Astrocyte (in vitro differentiated cells and primary cell): ENCODE measurements at regions not wholly inside any gene's neighbourhood (a gene's known extent, or its start where the extent isn't known, plus 50 kb on each side); places are given as distances from the start of the nearest gene placed in this dataset.

Experiments used
- DNase-seq: peaks from one replicate; pipeline ENCODE4 v3.0.0-alpha.2; 2010; ENCODE audit warnings: low read depth
- FAIRE-seq: peaks from 2 replicates; lab custom pipeline; 2011; peaks lifted over from hg19 to GRCh38; lab: Jason Lieb, UNC
- H2AFZ ChIP-seq: 2 replicates; pipeline ENCODE4 v1.6.0; 2012; ENCODE audit warnings: low read depth, low read length, inconsistent platforms
- H3K27ac ChIP-seq: 2 replicates; pipeline ENCODE4 v1.5.1; 2011; ENCODE audit warnings: low read depth, low read length, inconsistent platforms
- H3K27me3 ChIP-seq: 2 replicates; pipeline ENCODE4 v1.6.0; 2011; ENCODE audit warnings: low read length, inconsistent platforms; ENCODE audit not compliant: insufficient read depth
- H3K36me3 ChIP-seq: 2 replicates; pipeline ENCODE4 v1.5.1; 2011; ENCODE audit warnings: low read length, inconsistent platforms; ENCODE audit not compliant: insufficient read depth
- H3K4me1 ChIP-seq: 2 replicates; pipeline ENCODE4 v1.5.1; 2011; ENCODE audit warnings: low read length, inconsistent platforms; ENCODE audit not compliant: insufficient read depth
- H3K4me2 ChIP-seq: 2 replicates; pipeline ENCODE4 v1.6.0; 2012; ENCODE audit warnings: low read length, inconsistent platforms
- H3K4me3 ChIP-seq: 2 replicates; pipeline ENCODE4 v1.5.1; 2011; ENCODE audit warnings: low read depth, mild to moderate bottlenecking, low read length, inconsistent platforms; ENCODE audit not compliant: insufficient read depth
- H3K79me2 ChIP-seq: 2 replicates; pipeline ENCODE4 v1.6.0; 2012; ENCODE audit warnings: mild to moderate bottlenecking, low read length, inconsistent platforms; ENCODE audit not compliant: insufficient read depth
- H3K9ac ChIP-seq: 2 replicates; pipeline ENCODE4 v1.6.0; 2012; ENCODE audit warnings: mild to moderate bottlenecking, low read length, inconsistent platforms
- H3K9me3 ChIP-seq: 2 replicates; pipeline ENCODE4 v1.5.1; 2012; ENCODE audit warnings: low read depth, mild to moderate bottlenecking, low read length, inconsistent platforms; ENCODE audit not compliant: insufficient read depth
- H4K20me1 ChIP-seq: 2 replicates; pipeline ENCODE4 v1.6.0; 2012; ENCODE audit warnings: low read length, inconsistent platforms; ENCODE audit not compliant: insufficient read depth
- H3K27ac Mint-ChIP-seq: one replicate; pipeline ENCODE4 v1.8.0; 2021; ENCODE audit warnings: mild to moderate bottlenecking, mixed read lengths; ENCODE audit not compliant: unreplicated experiment
- H3K27me3 Mint-ChIP-seq: one replicate; pipeline ENCODE4 v1.8.0; 2021; ENCODE audit warnings: low read depth, mixed read lengths; ENCODE audit not compliant: unreplicated experiment
- H3K36me3 Mint-ChIP-seq: one replicate; pipeline ENCODE4 v1.8.0; 2021; ENCODE audit warnings: low read depth, mixed read lengths; ENCODE audit not compliant: unreplicated experiment
- H3K4me1 Mint-ChIP-seq: one replicate; pipeline ENCODE4 v1.8.0; 2021; ENCODE audit warnings: low read depth, mixed read lengths; ENCODE audit not compliant: unreplicated experiment
- H3K4me3 Mint-ChIP-seq: one replicate; pipeline ENCODE4 v1.8.0; 2021; ENCODE audit warnings: mild to moderate bottlenecking, moderate library complexity, mixed read lengths; ENCODE audit not compliant: unreplicated experiment
- H3K9me3 Mint-ChIP-seq: one replicate; pipeline ENCODE4 v1.8.0; 2021; ENCODE audit warnings: mild to moderate bottlenecking, mixed read lengths; ENCODE audit not compliant: unreplicated experiment
- EZH2 ChIP-seq: IDR thresholded peaks from 2 replicates; pipeline ENCODE4 v1.6.1; 2012; ENCODE audit warnings: mild to moderate bottlenecking, low read length, inconsistent platforms; ENCODE audit not compliant: insufficient read depth
- TF ChIP-seq, protein P1 (sequence below): IDR thresholded peaks from 2 replicates; pipeline ENCODE4 v1.5.1; 2011; ENCODE audit warnings: low read depth, mild to moderate bottlenecking, inconsistent platforms, low read length, moderate library complexity; ENCODE audit not compliant: insufficient read depth

DNA sequence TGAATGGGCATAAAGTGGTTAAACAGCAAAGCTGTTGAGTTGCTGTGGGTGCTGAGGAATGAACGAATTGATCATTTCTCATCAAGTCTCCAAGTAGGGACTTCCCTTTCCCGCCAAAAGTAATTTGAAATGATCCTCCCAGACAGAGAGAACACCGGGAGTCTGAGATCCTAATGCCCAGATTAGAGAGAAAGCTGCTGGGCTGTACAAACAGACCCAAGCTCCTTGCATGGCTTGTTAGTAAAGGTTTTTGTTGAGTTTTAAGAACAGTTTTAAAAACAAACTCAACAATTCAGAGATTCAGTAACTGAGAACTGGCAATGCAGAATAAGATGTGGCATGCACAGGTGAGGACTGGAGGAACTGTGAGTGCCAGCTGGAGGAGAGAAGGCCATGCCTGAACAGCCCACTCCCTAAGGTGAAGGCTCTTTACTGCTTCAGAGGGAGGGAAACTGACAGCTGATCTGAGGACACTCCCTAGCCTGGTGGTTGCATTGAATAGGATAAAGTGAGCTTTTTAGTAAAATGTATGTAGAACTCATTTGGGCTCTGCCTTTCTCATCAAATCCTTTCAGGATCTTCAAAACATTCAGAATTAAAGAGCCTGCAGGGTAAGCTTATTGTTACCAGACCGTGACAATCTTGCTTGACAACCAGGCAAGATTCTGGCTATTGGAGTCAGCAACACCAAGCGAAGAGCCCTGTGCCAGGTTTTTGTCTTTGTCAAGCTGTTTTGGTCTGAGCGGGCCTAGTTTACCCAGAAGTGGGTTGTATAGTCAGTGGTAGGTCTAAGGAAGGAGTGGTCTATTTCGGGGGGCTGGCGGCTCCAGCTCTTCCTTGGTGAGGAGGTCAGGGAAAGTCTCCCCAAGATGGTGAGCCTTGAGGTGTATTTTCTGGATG lies 63.2 kb upstream of the IGFBP5 start:
- H3K9ac ChIP-seq: no peak overlapping the region
- TF ChIP-seq, protein P1, sequence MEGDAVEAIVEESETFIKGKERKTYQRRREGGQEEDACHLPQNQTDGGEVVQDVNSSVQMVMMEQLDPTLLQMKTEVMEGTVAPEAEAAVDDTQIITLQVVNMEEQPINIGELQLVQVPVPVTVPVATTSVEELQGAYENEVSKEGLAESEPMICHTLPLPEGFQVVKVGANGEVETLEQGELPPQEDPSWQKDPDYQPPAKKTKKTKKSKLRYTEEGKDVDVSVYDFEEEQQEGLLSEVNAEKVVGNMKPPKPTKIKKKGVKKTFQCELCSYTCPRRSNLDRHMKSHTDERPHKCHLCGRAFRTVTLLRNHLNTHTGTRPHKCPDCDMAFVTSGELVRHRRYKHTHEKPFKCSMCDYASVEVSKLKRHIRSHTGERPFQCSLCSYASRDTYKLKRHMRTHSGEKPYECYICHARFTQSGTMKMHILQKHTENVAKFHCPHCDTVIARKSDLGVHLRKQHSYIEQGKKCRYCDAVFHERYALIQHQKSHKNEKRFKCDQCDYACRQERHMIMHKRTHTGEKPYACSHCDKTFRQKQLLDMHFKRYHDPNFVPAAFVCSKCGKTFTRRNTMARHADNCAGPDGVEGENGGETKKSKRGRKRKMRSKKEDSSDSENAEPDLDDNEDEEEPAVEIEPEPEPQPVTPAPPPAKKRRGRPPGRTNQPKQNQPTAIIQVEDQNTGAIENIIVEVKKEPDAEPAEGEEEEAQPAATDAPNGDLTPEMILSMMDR: no peak
- TF ChIP-seq EZH2: no peak
- Mint-ChIP-seq H3K27me3 (peaks cover 33% of the 10 kb centered on the region), H3K27ac (no peak overlapping the region), H3K4me1 (peaks cover 4% of the 10 kb centered on the region), H3K9me3 (peaks cover 8% of the 10 kb centered on the region), H3K4me3 (no peak overlapping the region), H3K36me3 (no peaks in the 10 kb centered on the region)
- no peak for DNase-seq
- no peak overlapping the region for H3K27ac ChIP-seq
- no peak for FAIRE-seq
- no peak overlapping the region for H3K4me3 ChIP-seq
- H3K4me2 ChIP-seq: no peak overlapping the region
- H3K9me3 ChIP-seq: no peaks in the 10 kb centered on the region
- H3K4me1 ChIP-seq: no peaks in the 10 kb centered on the region
- no peaks in the 10 kb centered on the region for H3K27me3 ChIP-seq
- no peaks in the 10 kb centered on the region for H4K20me1 ChIP-seq
- H2AFZ ChIP-seq: no peak overlapping the region
- no peaks in the 10 kb centered on the region for H3K36me3 ChIP-seq
- no peaks in the 10 kb centered on the region for H3K79me2 ChIP-seq

DNA sequence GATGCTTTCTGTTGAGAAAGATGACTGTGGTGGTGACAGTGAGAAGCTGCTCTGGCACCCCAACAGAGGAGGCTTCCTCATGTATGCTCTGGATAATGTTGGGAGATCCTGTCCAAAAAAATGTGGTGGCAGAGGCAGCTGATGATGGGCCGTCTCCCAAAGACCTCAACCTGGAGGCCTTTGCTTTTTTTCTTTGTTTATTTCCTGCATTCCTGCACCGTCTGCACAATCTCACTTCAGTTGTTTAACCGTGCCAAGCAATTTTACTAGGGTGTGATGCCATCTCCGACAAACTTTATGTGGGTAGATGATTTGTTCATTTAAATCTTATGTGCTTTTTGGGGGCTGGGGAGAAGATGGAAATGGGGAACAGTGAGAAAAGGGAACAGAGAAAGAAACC lies 62.2 kb upstream of the IGFBP5 start:
- H3K36me3 Mint-ChIP-seq: no peaks in the 10 kb centered on the region
- DNase-seq (no peak), FAIRE-seq (no peak)
- no peak overlapping the region for H3K27ac ChIP-seq
- no peak overlapping the region for H3K27ac Mint-ChIP-seq
- H3K4me2 ChIP-seq: no peak overlapping the region
- H3K9me3 Mint-ChIP-seq: peaks cover 5% of the 10 kb centered on the region
- no peaks in the 10 kb centered on the region for H3K4me1 ChIP-seq
- H3K4me3 Mint-ChIP-seq: no peak overlapping the region
- no peak overlapping the region for H3K4me3 ChIP-seq
- H4K20me1 ChIP-seq: no peaks in the 10 kb centered on the region
- no peak overlapping the region for H3K9ac ChIP-seq
- H3K4me1 Mint-ChIP-seq: peaks cover 4% of the 10 kb centered on the region
- no peak for TF ChIP-seq EZH2
- TF ChIP-seq, protein P1: no peak
- no peak overlapping the region for H2AFZ ChIP-seq
- peaks cover 36% of the 10 kb centered on the region for H3K27me3 Mint-ChIP-seq
- H3K79me2 ChIP-seq: no peaks in the 10 kb centered on the region
- no peaks in the 10 kb centered on the region for H3K36me3 ChIP-seq
- H3K27me3 ChIP-seq: peaks cover 3% of the 10 kb centered on the region
- no peaks in the 10 kb centered on the region for H3K9me3 ChIP-seq

DNA sequence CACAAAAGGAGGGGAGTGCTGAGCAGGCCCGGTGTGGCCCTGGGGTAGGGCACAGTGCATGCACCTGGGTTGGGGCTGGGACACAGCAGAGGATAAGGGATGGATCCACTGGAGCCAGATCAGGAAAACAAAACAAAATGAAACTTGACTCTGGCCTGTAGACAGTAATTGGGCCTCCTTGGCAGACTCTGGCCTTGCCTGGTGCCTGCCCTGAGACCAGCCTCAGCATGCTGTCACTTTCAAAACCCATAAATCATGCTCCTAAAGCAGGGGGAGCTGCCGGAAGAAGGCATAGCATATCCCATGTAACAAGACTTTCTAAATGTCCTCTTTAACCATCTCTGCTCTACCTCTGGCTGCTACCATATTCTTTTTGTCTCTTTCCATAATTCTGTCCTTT lies 61.1 kb upstream of the IGFBP5 start:
- no peak overlapping the region for H3K27ac ChIP-seq
- H3K36me3 ChIP-seq: no peaks in the 10 kb centered on the region
- Mint-ChIP-seq H3K4me1 (peaks cover 4% of the 10 kb centered on the region), H3K4me3 (no peak overlapping the region), H3K27ac (no peak overlapping the region), H3K27me3 (peaks cover 36% of the 10 kb centered on the region), H3K36me3 (no peaks in the 10 kb centered on the region), H3K9me3 (peaks cover 5% of the 10 kb centered on the region)
- H3K4me1 ChIP-seq: no peaks in the 10 kb centered on the region
- FAIRE-seq (no peak), DNase-seq (no peak)
- no peaks in the 10 kb centered on the region for H4K20me1 ChIP-seq
- no peak overlapping the region for H3K4me3 ChIP-seq
- TF ChIP-seq, protein P1: no peak
- no peak for TF ChIP-seq EZH2
- H3K4me2 ChIP-seq: no peak overlapping the region
- peaks cover 3% of the 10 kb centered on the region for H3K27me3 ChIP-seq
- no peaks in the 10 kb centered on the region for H3K79me2 ChIP-seq
- no peak overlapping the region for H3K9ac ChIP-seq
- no peak overlapping the region for H2AFZ ChIP-seq
- no peaks in the 10 kb centered on the region for H3K9me3 ChIP-seq
